ENCODE measurements at regions not wholly inside any gene's neighbourhood (a gene's known extent, or its start where the extent isn't known, plus 50 kb on each side); places are given as distances from the start of the nearest gene placed in this dataset.
A peak's percentile ranks its signal among the peaks of the same experiment; 100 is the strongest.

GRCh38 chr6:130314271-130314670 lies 51.5 kb upstream of the TMEM200A start:
- DNase-seq = no peak

GRCh38 chr6:130313206-130313605 lies 52.6 kb upstream of the TMEM200A start:
- no peak for DNase-seq

GRCh38 chr6:130309028-130309427 lies 56.8 kb upstream of the TMEM200A start:
- DNase-seq = no peak

GRCh38 chr6:130307752-130308361 lies 58.0 kb upstream of the TMEM200A start:
- no peak for DNase-seq

GRCh38 chr6:130306377-130306776 lies 59.4 kb upstream of the TMEM200A start:
- DNase-seq = no peak

- DNase-seq = no peak
Observed at GRCh38 chr6:130303431-130303830, 62.4 kb upstream of the TMEM200A start.

- DNase-seq = no peak
Observed at GRCh38 chr6:130298258-130298657, 67.6 kb upstream of the TMEM200A start.

GRCh38 chr6:130296854-130297253 lies 69.0 kb upstream of the TMEM200A start:
- DNase-seq = no peak

GRCh38 chr6:130293800-130294199 lies 71.0 kb upstream of the SAMD3 start:
- peak; percentile 57 for DNase-seq

- no peak for DNase-seq
Observed at GRCh38 chr6:130288065-130288464, 65.3 kb upstream of the SAMD3 start.

- DNase-seq = peak; percentile 67
Observed at GRCh38 chr6:130282234-130282995, 59.7 kb upstream of the SAMD3 start.

- DNase-seq = no peak
Observed at GRCh38 chr6:130276507-130276906, 53.8 kb upstream of the SAMD3 start.

- DNase-seq = no peak
Observed at GRCh38 chr6:130274007-130274406, 51.3 kb upstream of the SAMD3 start.

Measured in CD4-positive, alpha-beta T cell treated with Interleukin-10 for 1 hour (primary cell).